ENCODE measurements at regions not wholly inside any gene's neighbourhood (a gene's known extent, or its start where the extent isn't known, plus 50 kb on each side); places are given as distances from the start of the nearest gene placed in this dataset.
"Not testable (repeated sequence)": the region's sequence is repeated elsewhere in the genome, so short reads cannot be mapped to it uniquely, and the experiment has no call there.

DNA sequence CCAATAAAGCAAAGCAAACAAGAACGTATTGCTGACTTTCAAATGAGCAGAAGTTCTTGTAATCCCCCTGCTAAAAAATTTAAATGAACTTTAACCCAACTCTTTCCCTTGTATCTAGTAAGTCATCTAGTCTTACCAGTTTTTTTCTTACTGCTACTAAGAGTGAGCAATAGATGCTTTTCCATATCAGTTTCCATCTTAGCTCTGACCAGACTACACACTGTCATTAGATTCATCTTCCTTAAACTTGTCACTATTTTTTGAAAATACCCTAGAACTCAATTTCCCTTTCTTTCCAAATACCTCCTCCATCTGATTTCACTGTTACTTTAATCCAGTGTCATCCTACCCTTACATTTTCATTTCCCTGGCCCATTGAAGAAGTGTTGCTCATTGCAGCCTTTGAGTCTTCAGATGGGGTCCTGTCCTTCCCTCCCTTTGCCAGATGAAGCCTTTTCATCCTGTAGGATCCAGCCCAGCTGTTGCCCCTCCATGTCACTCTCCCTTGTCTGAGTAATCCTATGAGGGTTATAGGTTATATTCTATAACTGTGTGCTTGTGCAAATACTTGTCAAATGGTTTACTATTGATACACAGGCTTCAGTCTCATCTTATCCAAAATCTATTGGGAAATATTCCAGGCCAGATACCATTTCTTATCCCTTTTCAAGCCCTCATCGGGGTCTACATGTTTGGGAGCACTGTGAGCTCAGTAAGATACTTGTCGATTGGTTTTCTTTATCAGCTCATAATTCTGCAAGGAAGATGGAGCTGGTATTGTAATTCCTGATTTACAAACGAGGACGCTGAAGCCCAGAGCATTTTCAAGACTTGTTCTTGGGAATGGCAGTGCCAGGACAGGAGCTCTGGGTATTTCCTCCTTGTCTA, 51.5 kb upstream of the ITGB1 start:
- DNase-seq (ENCODE audit: low read depth in 2 of 2, low spot score in 1 of 2): no peak

DNA sequence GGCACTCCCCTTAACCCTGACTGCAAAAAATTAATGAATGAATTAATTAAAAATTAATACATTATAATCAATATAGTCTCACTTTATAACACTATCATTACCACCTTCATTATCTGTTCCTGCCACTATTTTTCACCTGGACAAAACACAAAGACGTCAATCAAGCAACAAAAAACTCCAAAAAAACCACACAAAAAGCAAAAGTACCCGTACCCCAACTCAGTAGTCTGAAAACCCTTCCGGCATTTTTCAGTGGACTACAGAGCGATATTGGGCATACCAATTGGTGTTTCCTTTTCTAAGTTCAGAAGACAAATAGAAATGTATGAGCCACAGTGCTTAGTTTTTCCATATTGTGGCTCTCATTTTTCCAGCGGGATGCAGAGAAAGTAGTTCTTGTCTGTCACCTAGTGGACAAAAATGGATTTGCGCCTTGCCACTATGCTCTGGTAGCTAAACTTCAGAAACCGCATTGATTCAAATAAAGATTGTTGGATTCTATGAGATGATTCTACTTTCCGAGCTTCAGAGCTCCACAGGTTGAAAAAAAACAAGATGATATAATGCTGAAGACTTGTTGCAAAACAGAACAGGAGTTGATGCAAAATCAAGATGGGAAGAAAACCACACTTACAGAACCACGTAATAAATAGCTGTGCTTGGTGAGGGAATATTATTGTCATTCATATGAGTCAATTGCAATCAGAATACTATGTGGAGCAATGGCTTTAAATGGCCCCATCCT, 50.6 kb upstream of the ITGB1 start:
- peak in 1 of 2 donors; percentile 24 for DNase-seq (ENCODE audit: low read depth in 2 of 2, low spot score in 1 of 2)

DNA sequence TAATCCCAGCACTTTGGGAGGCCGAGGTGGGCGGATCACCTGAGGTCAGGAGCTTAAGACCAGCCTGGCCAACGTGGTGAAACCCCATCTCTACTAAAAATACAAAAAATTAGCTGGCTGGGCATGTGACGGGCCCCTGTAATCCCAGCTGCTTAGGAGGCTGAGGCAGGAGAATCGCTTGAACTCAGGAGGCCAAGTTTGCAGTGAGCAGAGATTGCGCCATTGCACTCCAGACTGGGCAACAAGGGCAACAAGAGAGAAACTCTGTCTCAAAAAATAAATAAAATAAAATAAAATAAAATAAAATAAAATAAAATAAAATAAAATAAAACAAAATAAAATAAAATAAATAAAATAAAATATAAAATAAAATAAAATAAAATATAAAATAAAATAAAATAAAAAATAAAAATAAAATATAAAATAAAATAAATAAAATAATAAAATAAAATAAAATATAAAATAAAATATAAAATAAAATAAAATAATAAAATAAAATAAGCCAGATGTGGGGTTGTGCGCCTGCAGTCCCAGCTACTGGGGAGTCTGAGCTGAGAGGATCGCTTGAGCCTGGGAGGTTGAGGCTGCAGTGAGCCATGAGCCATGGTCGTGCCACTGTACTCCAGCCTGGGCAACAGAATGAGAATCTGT, 49.8 kb upstream of the ITGB1 start:
- not testable (repeated sequence) for DNase-seq (ENCODE audit: low read depth in 2 of 2, low spot score in 1 of 2)
